OCI-LY3 (cell line): ENCODE measurements at regions not wholly inside any gene's neighbourhood (a gene's known extent, or its start where the extent isn't known, plus 50 kb on each side); places are given as distances from the start of the nearest gene placed in this dataset.

Experiments used
- H2AFZ ChIP-seq: fragments of 200-600, 300-600 bp; shearing (Covaris generic); 2 replicates; pipeline ENCODE4 v1.6.0; 2014; ENCODE audit warnings: antibody characterized with exemption, low read depth, low read length
- H3K27ac ChIP-seq: fragments of 200-600, 300-600 bp; sonication (generic); 2 replicates; pipeline ENCODE4 v1.5.1; 2014; ENCODE audit warnings: mild to moderate bottlenecking, low read length, moderate library complexity, mixed read lengths
- H3K27me3 ChIP-seq: fragments of 200-600, 300-600 bp; sonication (generic); 2 replicates; pipeline ENCODE4 v1.6.1; 2014; ENCODE audit warnings: low read depth, low read length, mixed read lengths
- H3K36me3 ChIP-seq: fragments of 200-600, 300-600 bp; sonication (generic); replicated peaks from 2 replicates; pipeline ENCODE3; 2014; ENCODE audit warnings: low read depth, low read length, mixed read lengths
- H3K4me1 ChIP-seq: fragments of 300-600, 200-600 bp; sonication (generic); 2 replicates; pipeline ENCODE4 v1.6.1; 2014; ENCODE audit warnings: low read length, mixed read lengths
- H3K4me2 ChIP-seq: fragments of 200-600, 300-600 bp; sonication (generic); 2 replicates; pipeline ENCODE4 v1.6.1; 2014; ENCODE audit warnings: low read length, mixed read lengths
- H3K4me3 ChIP-seq: fragments of 300-600, 200-600 bp; sonication (generic); 2 replicates; pipeline ENCODE4 v1.5.1; 2014; ENCODE audit warnings: antibody characterized with exemption, mild to moderate bottlenecking, low read length, moderate library complexity
- H3K79me2 ChIP-seq: fragments of 300-600, 200-600 bp; shearing (Covaris generic); 2 replicates; pipeline ENCODE4 v1.6.1; 2014; ENCODE audit warnings: mild to moderate bottlenecking, low read length, mixed read lengths
- H3K9ac ChIP-seq: fragments of 300-600, 200-600 bp; shearing (Covaris generic); 2 replicates; pipeline ENCODE4 v1.6.0; 2014; ENCODE audit warnings: mild to moderate bottlenecking, low read length, moderate library complexity
- H3K9me3 ChIP-seq: fragments of 200-600, 300-600 bp; shearing (Covaris generic); 2 replicates; pipeline ENCODE4 v1.6.1; 2014; ENCODE audit warnings: low read length, mixed read lengths; ENCODE audit not compliant: insufficient read depth
- H4K20me1 ChIP-seq: fragments of 200-600, 300-600 bp; sonication (generic); 2 replicates; pipeline ENCODE4 v1.6.1; 2016; ENCODE audit warnings: low read length, mixed read lengths; ENCODE audit not compliant: insufficient read depth
- CTCF ChIP-seq: fragments of 200-600, 300-600 bp; sonication (generic); IDR thresholded peaks from 2 replicates; pipeline ENCODE4 v1.5.1; 2014; ENCODE audit warnings: antibody characterized with exemption, low read length, low read depth
- EZH2phosphoT487 ChIP-seq: fragments of 200-600 bp; shearing (Covaris generic); IDR thresholded peaks from 2 replicates; pipeline ENCODE4 v1.6.1; 2018; ENCODE audit warnings: antibody characterized with exemption, mixed run types, low read depth

- Histone ChIP-seq H2AFZ (no peak overlapping the region), H3K36me3 (no peaks in the 10 kb centered on the region), H3K9me3 (no peaks in the 10 kb centered on the region), H3K4me2 (no peak overlapping the region), H3K27ac (no peak overlapping the region), H3K9ac (no peak overlapping the region), H4K20me1 (no peaks in the 10 kb centered on the region), H3K4me1 (no peaks in the 10 kb centered on the region), H3K79me2 (no peaks in the 10 kb centered on the region), H3K27me3 (no peaks in the 10 kb centered on the region), H3K4me3 (no peak overlapping the region)
- TF ChIP-seq EZH2phosphoT487: no peak
- TF ChIP-seq CTCF: no peak
These were observed 771.7 kb downstream of the METTL15 start for GRCh38 chr11:28879869-28880268.

GRCh38 chr11:28878025-28878424, 769.8 kb downstream of the METTL15 start:
- H3K4me2 ChIP-seq: no peak overlapping the region
- no peak overlapping the region for H3K4me3 ChIP-seq
- H4K20me1 ChIP-seq: no peaks in the 10 kb centered on the region
- H3K27ac ChIP-seq: no peak overlapping the region
- TF ChIP-seq EZH2phosphoT487 (no peak), CTCF (no peak)
- H3K9ac ChIP-seq: no peak overlapping the region
- no peaks in the 10 kb centered on the region for H3K79me2 ChIP-seq
- no peaks in the 10 kb centered on the region for H3K4me1 ChIP-seq
- H3K36me3 ChIP-seq: no peaks in the 10 kb centered on the region
- H3K9me3 ChIP-seq: no peaks in the 10 kb centered on the region
- no peaks in the 10 kb centered on the region for H3K27me3 ChIP-seq
- no peak overlapping the region for H2AFZ ChIP-seq

- Histone ChIP-seq H3K27ac (no peak overlapping the region), H3K4me1 (no peaks in the 10 kb centered on the region), H2AFZ (no peak overlapping the region), H3K4me3 (no peak overlapping the region), H3K36me3 (no peaks in the 10 kb centered on the region), H3K4me2 (no peak overlapping the region), H3K79me2 (no peaks in the 10 kb centered on the region), H3K27me3 (no peaks in the 10 kb centered on the region), H3K9me3 (no peaks in the 10 kb centered on the region), H4K20me1 (no peaks in the 10 kb centered on the region), H3K9ac (no peak overlapping the region)
- TF ChIP-seq EZH2phosphoT487: no peak
- no peak for TF ChIP-seq CTCF
These were observed 769.2 kb downstream of the METTL15 start for GRCh38 chr11:28877340-28877739.

- Histone ChIP-seq H2AFZ (no peak overlapping the region), H3K4me1 (no peaks in the 10 kb centered on the region), H3K27me3 (no peaks in the 10 kb centered on the region), H4K20me1 (no peaks in the 10 kb centered on the region), H3K4me2 (no peak overlapping the region), H3K79me2 (no peaks in the 10 kb centered on the region), H3K27ac (no peak overlapping the region), H3K4me3 (no peak overlapping the region), H3K36me3 (no peaks in the 10 kb centered on the region), H3K9me3 (no peaks in the 10 kb centered on the region), H3K9ac (no peak overlapping the region)
- no peak for TF ChIP-seq CTCF
- no peak for TF ChIP-seq EZH2phosphoT487
These were observed 766.5 kb downstream of the METTL15 start for GRCh38 chr11:28874706-28875105.
